ENCODE measurements at regions not wholly inside any gene's neighbourhood (a gene's known extent, or its start where the extent isn't known, plus 50 kb on each side); places are given as distances from the start of the nearest gene placed in this dataset.

DNA sequence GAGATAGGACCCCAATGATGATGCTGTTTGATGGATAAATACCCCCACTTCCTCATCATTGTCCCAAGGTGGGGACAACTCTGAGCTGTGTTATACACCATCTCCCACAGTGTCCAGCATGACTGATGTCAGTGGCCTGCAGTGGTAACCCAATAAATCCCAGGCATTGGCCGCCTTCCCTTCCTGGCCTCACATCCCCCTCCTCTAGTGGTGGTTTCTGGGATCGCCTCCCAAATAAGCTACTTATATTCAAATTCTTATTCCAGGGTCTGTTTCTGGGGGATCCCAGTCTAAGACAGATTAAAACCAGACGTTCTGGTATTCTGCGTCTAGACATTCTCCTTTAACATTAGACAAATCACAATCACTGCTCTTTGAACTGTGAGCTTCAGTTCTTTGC lies 90.6 kb downstream of the SCP2D1 start:
- TF ChIP-seq NRF1 (IDR thresholded peaks at IDR 0.05; ENCODE audit: low read depth, low read length) (no peak), TEAD4 (IDR thresholded peaks at IDR 0.05; ENCODE audit: borderline replicate concordance, insufficient read depth) (no peak), EZH2phosphoT487 (IDR thresholded peaks at IDR 0.05; ENCODE audit: borderline replicate concordance, low read depth) (no peak), EP300 (IDR thresholded peaks at IDR 0.05; ENCODE audit: borderline replicate concordance in 1 of 2, low read depth in 1 of 2, low read length in 1 of 2) (no peak), TAF1 (IDR thresholded peaks at IDR 0.05; ENCODE audit: borderline replicate concordance, low read depth, low read length) (no peak), RFX5 (IDR thresholded peaks at IDR 0.05; ENCODE audit: low read length) (no peak), CHD2 (IDR thresholded peaks at IDR 0.05; ENCODE audit: low read length, partially characterized antibody) (no peak), SIN3A (IDR thresholded peaks at IDR 0.05; ENCODE audit: borderline replicate concordance, low read depth, low read length) (no peak), RXRA (IDR thresholded peaks at IDR 0.05; ENCODE audit: borderline replicate concordance, low read depth) (no peak), MEF2A (IDR thresholded peaks at IDR 0.05; ENCODE audit: borderline replicate concordance, low read depth) (no peak)
- TF ChIP-seq, protein P1, sequence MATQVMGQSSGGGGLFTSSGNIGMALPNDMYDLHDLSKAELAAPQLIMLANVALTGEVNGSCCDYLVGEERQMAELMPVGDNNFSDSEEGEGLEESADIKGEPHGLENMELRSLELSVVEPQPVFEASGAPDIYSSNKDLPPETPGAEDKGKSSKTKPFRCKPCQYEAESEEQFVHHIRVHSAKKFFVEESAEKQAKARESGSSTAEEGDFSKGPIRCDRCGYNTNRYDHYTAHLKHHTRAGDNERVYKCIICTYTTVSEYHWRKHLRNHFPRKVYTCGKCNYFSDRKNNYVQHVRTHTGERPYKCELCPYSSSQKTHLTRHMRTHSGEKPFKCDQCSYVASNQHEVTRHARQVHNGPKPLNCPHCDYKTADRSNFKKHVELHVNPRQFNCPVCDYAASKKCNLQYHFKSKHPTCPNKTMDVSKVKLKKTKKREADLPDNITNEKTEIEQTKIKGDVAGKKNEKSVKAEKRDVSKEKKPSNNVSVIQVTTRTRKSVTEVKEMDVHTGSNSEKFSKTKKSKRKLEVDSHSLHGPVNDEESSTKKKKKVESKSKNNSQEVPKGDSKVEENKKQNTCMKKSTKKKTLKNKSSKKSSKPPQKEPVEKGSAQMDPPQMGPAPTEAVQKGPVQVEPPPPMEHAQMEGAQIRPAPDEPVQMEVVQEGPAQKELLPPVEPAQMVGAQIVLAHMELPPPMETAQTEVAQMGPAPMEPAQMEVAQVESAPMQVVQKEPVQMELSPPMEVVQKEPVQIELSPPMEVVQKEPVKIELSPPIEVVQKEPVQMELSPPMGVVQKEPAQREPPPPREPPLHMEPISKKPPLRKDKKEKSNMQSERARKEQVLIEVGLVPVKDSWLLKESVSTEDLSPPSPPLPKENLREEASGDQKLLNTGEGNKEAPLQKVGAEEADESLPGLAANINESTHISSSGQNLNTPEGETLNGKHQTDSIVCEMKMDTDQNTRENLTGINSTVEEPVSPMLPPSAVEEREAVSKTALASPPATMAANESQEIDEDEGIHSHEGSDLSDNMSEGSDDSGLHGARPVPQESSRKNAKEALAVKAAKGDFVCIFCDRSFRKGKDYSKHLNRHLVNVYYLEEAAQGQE (IDR thresholded peaks at IDR 0.05; ENCODE audit: low read depth, low read length), result no peak
- TF ChIP-seq, protein P2, sequence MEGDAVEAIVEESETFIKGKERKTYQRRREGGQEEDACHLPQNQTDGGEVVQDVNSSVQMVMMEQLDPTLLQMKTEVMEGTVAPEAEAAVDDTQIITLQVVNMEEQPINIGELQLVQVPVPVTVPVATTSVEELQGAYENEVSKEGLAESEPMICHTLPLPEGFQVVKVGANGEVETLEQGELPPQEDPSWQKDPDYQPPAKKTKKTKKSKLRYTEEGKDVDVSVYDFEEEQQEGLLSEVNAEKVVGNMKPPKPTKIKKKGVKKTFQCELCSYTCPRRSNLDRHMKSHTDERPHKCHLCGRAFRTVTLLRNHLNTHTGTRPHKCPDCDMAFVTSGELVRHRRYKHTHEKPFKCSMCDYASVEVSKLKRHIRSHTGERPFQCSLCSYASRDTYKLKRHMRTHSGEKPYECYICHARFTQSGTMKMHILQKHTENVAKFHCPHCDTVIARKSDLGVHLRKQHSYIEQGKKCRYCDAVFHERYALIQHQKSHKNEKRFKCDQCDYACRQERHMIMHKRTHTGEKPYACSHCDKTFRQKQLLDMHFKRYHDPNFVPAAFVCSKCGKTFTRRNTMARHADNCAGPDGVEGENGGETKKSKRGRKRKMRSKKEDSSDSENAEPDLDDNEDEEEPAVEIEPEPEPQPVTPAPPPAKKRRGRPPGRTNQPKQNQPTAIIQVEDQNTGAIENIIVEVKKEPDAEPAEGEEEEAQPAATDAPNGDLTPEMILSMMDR (IDR thresholded peaks at IDR 0.05), result no peak
- TF ChIP-seq, protein P3, sequence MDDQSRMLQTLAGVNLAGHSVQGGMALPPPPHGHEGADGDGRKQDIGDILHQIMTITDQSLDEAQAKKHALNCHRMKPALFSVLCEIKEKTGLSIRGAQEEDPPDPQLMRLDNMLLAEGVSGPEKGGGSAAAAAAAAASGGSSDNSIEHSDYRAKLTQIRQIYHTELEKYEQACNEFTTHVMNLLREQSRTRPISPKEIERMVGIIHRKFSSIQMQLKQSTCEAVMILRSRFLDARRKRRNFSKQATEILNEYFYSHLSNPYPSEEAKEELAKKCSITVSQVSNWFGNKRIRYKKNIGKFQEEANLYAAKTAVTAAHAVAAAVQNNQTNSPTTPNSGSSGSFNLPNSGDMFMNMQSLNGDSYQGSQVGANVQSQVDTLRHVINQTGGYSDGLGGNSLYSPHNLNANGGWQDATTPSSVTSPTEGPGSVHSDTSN (IDR thresholded peaks at IDR 0.05), result no peak
